GM12875 (cell line): ENCODE measurements at regions not wholly inside any gene's neighbourhood (a gene's known extent, or its start where the extent isn't known, plus 50 kb on each side); places are given as distances from the start of the nearest gene placed in this dataset.
"Not testable (repeated sequence)": the region's sequence is repeated elsewhere in the genome, so short reads cannot be mapped to it uniquely, and the experiment has no call there.

Experiments used
- H3K4me3 ChIP-seq: one replicate; pipeline ENCODE4 v1.5.1; 2011; ENCODE audit warnings: low read depth, low read length, control low read depth
- TF ChIP-seq, protein P1 (sequence below): IDR thresholded peaks from 2 replicates; pipeline ENCODE4 v1.5.1; 2011; ENCODE audit warnings: low read depth, mild to moderate bottlenecking, control low read depth, inconsistent platforms, low read length, moderate library complexity, borderline replicate concordance; ENCODE audit not compliant: insufficient read depth

DNA sequence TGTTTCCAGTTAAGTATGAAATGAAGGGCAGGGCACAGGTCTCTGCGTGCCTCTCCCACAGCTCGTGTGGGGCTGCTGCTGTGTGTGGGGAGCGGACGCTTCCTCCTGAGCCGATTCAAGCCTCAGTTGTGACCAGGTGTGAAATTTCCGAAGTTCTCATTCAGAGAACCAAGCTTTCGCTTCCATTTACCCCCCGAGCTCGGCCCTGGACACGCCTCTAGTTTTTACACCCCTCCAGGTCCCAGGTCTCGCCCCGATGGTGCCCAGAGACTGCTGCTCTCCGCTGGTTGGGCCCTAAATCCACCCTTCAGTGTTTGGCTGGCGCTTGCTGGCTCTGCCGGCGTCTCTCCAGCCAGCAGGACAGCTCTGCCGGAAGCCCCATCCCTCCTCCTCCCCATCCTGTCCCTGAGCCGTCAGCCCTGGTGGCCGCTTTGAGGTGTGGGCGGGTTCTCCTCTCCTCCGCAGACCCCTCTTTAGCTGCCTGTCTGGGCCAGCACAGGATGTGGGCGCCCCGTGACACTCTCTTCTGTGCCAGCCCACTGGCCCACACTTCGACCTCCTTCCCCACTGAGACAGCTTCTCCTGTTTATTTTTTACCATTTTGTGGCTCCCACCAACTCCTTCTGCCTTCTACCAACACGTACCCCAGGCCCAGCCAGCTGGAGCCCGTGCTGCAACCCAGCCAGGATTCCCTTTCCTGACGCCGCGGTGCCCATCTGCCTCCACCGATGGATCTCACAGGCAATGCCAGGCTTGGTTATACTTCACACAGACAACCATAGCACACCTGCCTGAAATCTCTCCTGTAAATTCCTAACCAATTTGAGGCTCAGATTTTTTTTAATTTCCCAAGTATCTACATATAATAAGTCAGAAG lies 142.8 kb downstream of the DLL1 start:
- no peak overlapping the region for H3K4me3 ChIP-seq
- TF ChIP-seq, protein P1, sequence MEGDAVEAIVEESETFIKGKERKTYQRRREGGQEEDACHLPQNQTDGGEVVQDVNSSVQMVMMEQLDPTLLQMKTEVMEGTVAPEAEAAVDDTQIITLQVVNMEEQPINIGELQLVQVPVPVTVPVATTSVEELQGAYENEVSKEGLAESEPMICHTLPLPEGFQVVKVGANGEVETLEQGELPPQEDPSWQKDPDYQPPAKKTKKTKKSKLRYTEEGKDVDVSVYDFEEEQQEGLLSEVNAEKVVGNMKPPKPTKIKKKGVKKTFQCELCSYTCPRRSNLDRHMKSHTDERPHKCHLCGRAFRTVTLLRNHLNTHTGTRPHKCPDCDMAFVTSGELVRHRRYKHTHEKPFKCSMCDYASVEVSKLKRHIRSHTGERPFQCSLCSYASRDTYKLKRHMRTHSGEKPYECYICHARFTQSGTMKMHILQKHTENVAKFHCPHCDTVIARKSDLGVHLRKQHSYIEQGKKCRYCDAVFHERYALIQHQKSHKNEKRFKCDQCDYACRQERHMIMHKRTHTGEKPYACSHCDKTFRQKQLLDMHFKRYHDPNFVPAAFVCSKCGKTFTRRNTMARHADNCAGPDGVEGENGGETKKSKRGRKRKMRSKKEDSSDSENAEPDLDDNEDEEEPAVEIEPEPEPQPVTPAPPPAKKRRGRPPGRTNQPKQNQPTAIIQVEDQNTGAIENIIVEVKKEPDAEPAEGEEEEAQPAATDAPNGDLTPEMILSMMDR, result no peak

DNA sequence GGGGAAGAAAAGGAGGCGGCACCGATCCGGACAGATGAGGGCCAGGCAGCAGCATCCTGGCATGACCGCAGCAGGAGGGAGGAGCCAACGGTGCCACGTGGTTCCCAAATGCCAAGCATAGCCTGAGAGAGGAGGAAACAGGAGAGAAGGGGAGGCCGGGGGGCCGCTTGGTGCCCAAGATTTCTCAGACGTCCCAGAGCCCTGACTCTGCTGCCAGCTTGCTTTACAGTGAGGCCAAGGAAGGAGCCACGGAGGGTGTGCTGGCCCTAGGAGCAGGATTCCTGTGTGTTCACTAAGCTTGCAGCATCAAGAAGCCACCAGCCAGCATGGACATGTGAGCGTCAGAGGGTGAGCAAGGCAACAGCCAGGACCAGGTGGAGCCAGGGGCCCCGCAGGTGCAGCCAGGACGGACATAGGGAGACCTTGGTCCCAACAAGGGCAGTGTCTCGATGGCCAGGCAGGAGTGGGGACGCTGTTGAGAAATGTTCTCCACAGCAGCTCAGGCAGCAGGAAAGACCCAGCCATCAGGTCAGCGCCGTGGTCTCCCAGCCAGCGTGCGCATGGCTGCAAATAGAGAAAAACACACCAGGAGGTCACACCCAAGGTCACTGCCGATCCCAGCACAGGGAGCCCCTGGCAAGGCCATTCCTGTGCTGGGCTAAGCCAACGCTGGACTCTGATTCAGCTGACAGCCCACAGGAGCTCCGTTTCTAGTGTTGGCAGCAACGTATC lies 143.7 kb downstream of the DLL1 start:
- no peak overlapping the region for H3K4me3 ChIP-seq
- TF ChIP-seq, protein P1, result no peak

DNA sequence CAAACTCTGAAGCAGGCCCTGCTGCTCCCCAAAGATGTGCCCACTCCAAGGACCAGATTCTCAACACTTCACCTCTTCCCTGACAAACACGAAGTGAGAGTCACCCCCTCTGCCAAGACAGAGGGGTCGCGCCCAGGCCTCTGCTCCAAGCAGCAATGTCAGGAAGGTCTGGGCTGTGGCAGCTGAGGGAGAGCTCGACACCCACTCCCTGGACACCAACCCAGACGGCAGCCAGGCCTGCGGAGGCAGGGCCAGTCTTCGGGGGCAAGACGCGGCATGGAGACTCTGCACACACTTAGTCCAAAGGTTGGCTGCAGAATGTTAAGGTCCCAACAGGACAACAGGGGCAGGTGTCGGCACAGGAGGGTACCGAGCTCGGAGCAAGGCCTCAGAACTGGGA lies 144.2 kb downstream of the DLL1 start:
- TF ChIP-seq, protein P1, result no peak
- no peak overlapping the region for H3K4me3 ChIP-seq

DNA sequence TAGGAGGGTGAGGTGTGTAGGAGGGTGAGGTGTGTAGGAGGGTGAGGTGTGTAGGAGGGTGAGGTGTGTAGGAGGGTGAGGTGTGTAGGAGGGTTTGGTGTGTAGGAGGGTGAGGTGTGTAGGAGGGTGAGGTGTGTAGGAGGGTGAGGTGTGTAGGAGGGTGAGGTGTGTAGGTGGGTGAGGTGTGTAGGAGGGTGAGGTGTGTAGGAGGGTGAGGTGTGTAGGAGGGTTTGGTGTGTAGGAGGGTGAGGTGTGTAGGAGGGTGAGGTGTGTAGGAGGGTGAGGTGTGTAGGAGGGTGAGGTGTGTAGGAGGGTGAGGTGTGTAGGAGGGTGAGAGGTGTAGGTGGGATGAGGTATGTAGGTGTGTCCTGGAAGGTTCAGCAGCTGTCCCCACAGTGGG lies 144.7 kb downstream of the DLL1 start:
- not testable (repeated sequence) for H3K4me3 ChIP-seq

DNA sequence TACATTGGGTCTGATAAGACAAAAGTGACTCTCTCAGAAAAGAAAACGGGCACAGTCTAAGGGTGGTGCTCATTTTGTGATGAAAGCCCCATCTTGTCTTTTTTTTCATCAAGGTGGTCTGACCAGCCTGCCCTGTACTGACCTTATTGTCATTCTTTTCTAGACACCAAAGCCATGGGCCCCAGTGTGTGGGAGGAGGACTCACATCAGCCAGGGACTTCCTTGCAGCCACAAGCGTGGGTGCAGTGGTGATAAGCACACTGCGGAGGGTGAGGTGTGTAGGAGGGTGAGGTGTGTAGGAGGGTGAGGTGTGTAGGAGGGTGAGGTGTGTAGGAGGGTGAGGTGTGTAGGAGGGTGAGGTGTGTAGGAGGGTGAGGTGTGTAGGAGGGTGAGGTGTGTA lies 145.2 kb downstream of the DLL1 start:
- H3K4me3 ChIP-seq, result not testable (repeated sequence)

DNA sequence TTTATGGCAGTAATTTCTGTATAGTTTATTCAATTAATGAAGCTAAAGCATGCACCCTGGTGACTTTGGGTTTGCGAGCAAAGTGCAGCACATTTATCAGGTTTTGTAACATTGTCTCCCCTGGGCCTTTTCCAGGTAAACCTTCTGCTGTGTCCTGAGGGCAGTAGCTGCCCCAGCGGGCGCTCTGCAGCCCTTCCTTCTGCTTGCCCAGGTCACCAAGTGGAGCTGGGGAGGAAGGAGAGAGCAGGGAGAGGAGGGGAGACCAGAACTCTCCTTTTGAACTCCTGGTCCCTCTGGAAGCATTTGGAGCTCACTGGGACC lies 145.6 kb downstream of the DLL1 start:
- TF ChIP-seq, protein P1, result no peak
- no peak overlapping the region for H3K4me3 ChIP-seq

DNA sequence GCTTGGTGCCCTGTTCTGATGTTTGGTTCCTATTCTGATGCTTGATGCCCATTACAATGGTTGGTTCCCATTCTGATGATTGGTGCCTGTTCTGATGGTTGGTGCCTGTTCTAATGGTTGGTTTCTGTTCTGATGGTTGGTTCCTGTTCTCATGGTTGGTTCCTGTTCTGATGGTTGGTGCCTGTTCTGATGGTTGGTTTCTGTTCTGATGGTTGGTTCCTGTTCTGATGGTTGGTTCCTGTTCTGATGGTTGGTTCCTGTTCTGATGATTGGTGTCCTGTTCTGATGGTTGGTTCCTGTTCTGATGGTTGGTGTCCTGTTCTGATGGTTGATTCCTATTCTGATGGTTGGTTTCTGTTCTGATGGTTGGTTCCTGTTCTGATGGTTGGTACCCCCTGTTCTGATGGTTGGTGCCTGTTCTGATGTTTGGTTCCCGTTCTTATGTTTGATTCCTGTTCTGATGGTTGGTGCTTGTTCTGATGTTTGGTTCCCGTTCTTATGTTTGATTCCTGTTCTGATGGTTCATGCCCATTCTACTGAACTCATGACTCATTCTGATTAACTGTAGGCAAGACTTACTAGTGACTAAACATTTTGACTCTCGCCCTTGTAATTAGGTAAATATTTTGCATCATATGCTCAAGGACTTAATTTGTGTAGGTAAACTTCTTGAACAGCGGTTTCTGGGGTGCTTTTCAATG lies 146.2 kb downstream of the DLL1 start:
- H3K4me3 ChIP-seq, result no peak overlapping the region
- TF ChIP-seq, protein P1, result no peak

DNA sequence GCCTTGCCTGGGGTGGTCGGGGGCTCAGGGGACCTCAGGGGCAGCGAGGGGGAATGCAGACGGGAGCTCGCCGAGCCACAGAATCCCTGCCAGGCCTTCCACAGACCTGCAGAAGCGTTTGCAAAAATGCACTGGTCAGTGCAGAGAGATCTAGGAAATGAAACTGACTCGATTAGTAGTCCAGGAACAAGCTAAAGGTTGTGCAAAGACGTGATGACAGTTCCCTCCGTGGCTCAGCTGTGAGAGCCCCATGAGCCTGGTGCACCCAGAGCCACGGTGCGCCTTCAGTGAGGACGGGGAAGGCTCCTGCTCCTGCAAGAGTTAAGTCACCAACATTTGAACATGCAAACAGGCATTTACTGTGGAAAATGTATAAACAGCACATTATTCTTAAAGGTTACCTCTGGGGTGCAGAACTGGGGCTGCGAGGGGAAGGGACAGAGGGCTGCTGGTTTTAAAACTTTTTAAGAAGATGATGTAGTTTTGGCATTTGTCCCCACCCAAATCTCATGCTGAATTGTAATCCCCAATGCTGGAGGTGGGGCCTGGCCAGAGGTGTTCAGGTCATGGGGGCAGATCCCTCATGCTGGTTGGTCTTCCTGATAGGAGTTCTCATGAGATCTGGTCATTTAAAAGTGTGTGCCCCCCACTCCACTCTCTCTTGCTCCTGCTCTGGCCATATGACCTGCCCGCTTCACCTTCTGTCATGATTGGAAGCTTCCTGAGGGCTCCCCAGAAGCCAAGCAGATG lies 147.3 kb downstream of the DLL1 start:
- TF ChIP-seq, protein P1, result no peak
- no peak overlapping the region for H3K4me3 ChIP-seq
